HG03108 (cell line): ENCODE measurements at regions not wholly inside any gene's neighbourhood (a gene's known extent, or its start where the extent isn't known, plus 50 kb on each side); places are given as distances from the start of the nearest gene placed in this dataset.

Experiments used
- ATAC-seq: cut with Tn5 transposase; IDR thresholded peaks from one replicate; pipeline ENCODE4 v1.9.1; 2021; ENCODE audit warnings: moderate library complexity; ENCODE audit not compliant: unreplicated experiment

GRCh38 chr16:86632206-86632605 is 53.9 kb downstream of the FOXL1 start:
- no peak for ATAC-seq

DNA sequence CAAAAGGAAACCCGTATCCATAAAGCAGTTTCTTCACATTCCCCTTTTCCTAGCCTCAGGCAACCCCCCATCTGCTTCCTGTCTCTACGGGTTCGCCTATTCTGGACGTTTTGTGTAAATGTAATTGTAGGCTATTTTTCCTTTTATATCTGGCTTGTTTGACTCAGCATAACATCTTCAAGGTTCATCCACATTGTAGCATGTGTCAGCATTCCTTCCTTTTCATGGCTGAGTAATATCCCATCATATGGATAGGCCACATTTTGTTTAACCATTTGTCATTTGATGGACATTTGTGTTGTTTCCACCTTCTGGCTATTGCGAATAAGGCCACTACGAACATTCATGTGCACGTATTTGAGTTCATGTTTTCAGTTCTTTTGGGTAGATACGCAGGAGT is 54.6 kb downstream of the FOXL1 start:
- ATAC-seq: no peak

- ATAC-seq: no peak
Observed at GRCh38 chr16:86634292-86634691, 55.9 kb downstream of the FOXL1 start.

DNA sequence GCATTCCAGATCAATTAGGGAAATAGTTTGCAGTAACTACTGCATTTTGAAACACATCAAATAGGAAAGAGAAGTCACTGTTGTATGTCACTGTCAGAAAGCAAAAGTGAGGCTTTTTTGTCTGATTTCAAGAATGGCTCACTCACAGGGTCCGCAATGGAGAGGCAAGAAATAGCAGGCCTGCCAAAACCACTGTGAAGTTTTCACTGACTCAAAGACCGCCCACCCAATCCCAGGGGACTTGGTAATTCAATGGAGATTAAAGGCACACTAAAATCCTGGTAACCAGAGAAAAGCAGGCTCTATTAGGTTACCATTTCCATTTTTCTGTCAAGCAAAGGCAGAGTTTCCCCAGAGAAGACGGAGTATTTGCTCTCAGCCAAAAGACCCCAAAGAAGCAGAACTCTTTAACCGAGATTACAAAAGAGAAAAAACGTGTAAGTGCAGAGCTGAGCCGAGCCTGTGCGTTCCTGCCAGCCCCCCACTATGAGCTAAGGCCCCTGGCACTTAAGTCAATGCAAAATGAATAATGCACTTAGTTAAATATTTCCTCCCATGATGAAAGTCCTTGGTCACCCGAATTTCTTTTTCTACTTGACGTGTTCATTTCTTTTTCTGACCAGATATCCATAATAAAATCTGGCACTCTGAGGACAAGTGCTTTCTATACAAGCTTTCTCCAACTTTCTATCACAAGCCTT is 57.0 kb downstream of the FOXL1 start:
- no peak for ATAC-seq

DNA sequence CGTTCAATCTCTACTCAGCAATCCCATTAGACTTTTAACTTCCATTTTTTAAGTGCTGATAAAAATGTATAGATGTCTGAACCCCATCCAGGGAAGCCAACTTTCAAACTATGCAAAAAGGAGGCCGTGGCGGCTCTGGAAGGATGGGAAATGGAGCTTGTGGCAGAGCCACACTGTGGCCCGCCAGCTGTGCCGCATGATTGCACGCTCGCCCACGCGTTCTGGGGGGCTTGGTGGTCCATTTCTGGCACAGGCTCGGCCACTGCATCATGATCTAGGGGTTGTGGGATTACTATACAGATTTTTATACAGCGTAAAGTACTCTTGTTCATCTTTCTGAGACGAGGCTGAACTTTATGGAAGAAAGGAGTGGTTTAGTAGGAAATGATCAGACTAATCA is 57.6 kb downstream of the FOXL1 start:
- ATAC-seq: no peak

DNA sequence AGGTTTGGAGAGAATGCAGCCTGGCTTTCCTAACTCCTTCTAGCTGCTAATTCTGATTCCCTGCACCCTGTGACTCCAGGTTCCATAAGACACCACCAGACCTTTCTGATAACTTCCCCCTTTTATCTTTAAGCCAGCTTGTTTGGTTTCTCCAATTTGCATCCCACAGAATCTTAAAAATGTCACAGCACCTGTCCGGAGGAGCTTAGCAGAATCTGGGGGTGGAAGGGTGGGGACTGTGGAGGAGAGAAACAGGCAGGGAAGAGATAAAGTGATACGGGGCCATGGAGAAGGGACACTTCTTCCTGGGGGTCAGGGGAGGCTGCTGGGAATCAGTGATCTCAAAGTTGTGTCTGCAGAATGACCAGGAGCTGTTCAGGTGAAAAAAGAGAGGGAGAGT is 59.4 kb downstream of the FOXL1 start:
- ATAC-seq: no peak

- ATAC-seq: no peak
Observed at GRCh38 chr16:86638642-86639041, 60.3 kb downstream of the FOXL1 start.

- ATAC-seq: no peak
Observed at GRCh38 chr16:86639354-86639753, 61.0 kb downstream of the FOXL1 start.

- no peak for ATAC-seq
Observed at GRCh38 chr16:86640265-86640843, 62.0 kb downstream of the FOXL1 start.

DNA sequence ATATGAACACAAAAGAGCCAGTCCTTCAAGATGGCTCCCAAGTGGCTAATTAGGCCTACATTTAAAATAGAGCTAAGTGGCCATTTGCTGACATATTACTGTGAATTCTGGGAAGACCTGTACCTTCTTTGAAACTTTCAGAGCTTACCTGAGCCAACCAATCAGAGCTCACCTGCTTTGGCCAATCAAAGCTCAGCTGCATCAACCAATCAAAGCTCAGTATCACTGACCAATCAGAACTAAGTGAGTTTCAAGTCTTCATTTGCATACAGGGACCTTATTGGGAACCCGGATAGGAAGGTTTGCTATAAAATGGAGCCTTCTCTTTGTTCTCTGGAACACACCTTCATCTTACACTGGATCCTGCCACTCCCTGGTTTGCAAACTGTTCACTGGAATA is 63.7 kb downstream of the FOXL1 start:
- no peak for ATAC-seq

GRCh38 chr16:86643671-86644070 is 65.3 kb downstream of the FOXL1 start:
- ATAC-seq: no peak

DNA sequence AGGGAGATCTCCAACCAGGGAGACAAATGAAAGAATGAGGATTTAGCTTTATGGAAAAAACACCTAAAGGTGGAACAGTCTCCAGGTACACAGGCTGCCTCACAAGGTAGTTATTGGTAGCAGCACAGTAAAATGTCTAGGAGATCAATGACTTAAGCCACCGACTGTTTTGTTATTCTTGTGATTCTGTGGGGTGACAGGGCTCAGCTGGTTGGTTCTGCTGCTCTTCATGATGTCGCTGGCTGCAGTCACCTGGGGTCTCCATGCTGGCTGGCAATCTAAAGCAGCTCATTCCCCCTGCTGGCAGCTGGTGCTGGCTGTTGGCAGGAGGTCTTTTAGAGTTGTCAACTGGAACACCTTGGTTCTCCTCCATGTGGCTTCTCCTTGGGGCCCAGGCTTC is 69.2 kb downstream of the FOXL1 start:
- no peak for ATAC-seq

DNA sequence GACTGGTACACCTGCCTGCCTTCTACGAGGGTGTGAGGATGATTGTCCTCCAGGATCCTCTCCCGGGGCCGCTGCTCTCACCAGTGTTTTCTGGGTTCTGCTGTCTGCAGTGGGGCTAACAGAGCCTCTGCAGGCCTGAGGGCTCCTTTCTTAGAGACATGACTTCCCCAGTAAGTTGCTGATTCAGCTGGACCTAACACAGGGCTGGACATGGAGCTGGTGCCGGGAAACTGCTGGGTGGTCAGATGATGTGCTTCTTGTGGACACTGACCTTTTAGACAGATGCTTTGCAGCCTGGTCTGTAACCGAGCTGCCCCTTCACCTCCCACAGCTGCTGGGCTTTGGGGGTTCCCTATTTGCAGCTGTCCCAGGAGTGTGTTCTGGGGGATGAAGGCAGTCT is 71.5 kb downstream of the FOXL1 start:
- ATAC-seq: no peak

DNA sequence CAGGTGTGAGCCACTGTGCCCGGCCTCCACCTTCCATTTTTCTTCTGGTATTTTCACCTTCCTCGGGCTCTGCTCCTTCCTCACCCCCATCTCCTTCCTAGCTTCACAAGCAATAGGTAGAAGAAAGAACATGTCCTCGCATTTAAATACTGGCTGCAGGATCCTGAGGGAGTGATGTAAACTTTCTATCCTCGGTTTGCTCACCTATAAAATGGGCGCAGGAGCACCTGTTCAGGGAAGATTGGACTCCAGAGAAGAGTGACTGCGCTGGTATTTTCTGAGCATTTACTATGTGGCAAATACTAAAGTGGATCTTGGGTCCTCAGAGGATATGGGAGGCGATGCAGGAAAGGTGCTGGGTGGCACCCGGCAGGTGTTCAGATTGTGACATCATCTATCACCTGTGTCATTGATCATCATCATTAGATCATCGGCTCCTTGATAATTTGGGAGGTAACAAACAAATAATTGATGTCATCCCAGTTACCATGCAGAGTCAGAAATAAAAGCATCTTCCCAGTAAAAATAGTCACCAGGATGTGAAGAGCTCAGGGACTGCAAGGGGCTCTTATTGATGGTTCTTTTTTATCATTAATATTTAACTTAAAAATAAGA is 72.8 kb downstream of the FOXL1 start:
- no peak for ATAC-seq

- no peak for ATAC-seq
Observed at GRCh38 chr16:86651823-86652222, 73.5 kb downstream of the FOXL1 start.

DNA sequence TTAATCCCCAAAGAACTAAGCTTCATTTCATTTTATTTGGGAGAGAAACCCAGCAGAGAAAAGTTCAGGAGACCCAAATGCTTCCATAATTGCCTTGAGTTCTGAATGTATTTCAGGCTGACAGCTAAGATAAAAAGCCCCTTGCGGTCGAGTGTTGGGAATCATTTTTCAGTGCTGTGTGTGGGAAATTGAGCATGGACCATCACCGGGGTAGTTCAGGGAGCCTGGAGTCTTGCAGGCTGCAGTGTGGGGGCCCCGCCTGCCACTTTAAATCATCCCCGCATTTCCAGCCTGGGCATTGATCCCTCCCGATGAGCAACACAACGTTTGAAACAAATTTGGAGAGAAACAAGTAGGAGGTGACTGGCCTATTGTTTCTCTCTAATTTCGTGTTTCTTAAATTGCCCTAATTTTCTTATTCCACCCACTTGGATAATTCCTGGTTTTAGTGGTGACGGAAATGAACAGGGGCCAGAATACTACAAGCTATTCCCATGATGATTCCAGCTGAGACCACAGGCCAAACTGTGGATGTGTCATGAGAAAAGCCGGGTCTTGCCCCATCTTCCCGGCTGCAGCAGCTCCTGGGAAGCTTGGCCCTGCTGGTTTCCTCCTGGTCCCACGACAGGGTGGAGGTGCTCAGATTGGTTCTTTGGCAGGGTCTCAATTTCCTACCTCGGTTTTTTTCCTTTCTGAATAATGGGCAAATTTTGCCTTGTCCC is 75.1 kb downstream of the FOXL1 start:
- no peak for ATAC-seq

DNA sequence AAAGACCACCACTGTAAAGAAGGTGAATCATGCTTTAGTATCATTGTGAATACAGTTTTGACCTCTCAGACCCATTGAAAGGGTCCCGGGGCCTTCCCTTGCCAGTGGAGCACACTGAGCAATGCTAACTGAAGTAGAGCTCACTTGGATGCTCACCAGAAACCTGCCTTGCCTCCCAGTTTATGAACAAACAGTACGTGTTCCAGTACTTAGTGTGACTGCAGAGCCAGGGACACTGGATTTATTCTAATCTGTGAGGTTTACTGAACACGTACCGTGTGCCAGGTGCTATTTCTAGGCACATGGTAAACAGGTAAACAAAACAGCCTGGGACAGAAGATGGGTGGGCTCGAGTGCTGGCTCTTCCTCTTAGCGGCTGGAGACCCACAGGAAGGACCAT is 79.6 kb downstream of the FOXL1 start:
- ATAC-seq: no peak

GRCh38 chr16:86660623-86661022 is 82.3 kb downstream of the FOXL1 start:
- no peak for ATAC-seq

DNA sequence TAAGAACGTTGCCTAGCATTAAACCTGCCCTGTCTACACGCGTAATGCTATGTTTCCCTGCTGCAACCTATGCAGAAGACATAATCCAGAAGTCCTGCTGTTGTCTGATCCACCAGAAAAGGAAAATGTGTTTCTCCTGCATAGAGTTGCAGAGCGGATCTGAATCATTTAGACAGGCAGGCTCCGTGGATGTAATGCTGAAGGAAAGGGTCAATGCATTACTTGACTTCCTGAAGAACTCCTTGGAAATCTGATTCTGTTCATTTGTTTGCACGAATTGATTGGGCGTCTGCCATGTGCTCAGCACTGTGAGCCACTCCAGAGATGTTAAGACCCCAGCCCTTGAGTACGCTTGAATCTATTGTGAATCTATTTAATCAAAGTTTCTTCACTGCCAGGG is 83.4 kb downstream of the FOXL1 start:
- no peak for ATAC-seq

GRCh38 chr16:86662195-86662594 is 83.8 kb downstream of the FOXL1 start:
- ATAC-seq: no peak

GRCh38 chr16:86662740-86663139 is 84.4 kb downstream of the FOXL1 start:
- ATAC-seq: no peak
